Stimulated activated CD8-positive, alpha-beta memory T cell treated with anti-CD3 and anti-CD28 coated beads, Interleukin-7, amount 100 ng/mL, for 1 hour (primary cell): ENCODE measurements at regions not wholly inside any gene's neighbourhood (a gene's known extent, or its start where the extent isn't known, plus 50 kb on each side); places are given as distances from the start of the nearest gene placed in this dataset.

Experiments
- DNase-seq, 2 donors: peaks; one replicate each; pipeline ENCODE4 v3.0.0-alpha.2; 2020; ENCODE audit warnings: low read depth in 2 of 2

DNA sequence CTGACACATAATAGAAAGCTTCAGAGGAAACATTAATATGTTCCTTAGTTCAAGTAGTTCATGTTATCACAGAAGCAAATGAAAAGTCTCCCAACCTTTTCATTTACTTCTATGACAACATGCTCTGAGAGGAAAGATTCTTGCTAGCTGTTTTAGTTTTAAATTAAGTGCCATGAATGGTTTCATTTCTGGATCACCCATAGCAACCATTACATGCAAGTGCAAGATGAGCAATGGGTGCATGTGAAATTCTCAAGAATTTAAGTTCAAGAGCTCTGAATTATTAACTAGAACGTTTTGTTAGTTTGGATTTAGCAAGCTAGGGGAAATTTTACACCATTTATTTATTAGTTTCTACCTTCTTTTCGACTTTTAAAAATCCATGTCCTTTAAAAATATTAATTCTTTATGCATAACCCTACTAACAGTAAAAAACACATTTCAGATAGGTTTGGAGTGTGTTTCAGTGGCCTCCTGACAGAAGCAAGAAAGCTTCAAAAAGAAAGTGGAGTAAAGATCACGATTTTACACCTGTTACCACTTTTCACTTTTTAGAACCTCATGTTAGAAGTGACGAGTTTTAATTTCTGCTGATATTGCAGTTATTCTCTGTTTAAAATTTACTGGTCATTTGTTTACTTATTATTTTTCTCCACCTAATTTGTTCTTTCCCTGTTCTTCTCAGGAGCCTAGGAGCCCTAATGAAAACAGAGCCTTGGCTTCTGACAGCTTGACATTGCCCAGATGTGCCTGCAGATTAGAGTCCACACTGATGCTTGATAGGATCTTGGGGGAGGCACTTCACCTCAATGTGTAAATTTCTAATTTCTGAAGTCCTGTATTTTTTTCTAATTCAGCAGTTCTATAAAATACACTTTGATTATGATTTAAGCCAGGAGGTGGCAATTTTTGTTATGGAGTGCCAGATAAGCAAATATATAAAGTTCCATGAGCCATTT is 995.3 kb upstream of the PHF14 start:
- DNase-seq, result no peak

DNA sequence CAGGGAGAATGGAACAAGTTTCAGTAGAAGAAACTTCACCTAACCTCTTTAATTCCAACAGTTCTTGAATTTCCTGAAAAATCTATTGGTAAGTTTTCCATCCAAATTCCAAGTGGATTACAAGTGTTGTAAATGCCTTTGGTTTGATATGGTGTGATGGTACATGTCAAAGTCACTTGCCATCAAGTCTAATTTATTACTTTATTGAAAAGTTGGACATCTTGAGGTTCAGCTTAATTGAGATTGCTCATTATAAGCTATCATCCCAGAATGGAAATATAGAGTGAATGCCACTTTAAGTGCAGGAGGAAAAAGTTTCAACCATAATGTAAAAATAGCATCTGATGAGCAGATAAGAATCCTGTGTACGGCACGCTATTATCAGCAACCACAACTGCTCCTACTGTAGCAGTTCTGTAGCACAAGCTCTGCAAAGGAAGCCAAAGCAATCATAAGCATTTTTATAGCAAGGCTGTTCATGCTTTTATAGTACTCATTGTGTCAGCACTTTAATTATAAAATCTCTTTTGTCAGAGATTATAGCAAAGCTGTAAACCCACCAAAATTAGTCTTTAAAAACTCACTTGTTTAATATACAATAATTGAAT is 991.8 kb upstream of the PHF14 start:
- DNase-seq, result no peak

DNA sequence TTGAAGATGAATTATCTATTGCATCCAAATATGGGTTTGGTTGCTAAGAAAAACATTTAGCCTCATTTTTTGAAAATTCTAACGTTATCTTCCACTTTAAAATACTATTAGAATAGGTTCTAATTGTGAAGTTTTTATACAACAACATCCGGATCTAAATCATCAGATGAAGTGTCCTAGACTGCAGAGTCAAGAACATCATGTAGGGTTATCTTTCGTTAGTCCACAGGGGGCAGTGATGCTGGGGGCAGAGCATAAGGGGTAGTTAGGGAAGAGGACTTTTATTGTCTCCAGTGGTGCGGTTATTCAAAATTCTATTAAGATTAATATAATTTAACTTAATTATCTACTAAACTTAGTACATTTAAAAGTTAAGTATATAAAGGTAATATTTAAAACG is 990.6 kb upstream of the PHF14 start:
- no peak for DNase-seq

DNA sequence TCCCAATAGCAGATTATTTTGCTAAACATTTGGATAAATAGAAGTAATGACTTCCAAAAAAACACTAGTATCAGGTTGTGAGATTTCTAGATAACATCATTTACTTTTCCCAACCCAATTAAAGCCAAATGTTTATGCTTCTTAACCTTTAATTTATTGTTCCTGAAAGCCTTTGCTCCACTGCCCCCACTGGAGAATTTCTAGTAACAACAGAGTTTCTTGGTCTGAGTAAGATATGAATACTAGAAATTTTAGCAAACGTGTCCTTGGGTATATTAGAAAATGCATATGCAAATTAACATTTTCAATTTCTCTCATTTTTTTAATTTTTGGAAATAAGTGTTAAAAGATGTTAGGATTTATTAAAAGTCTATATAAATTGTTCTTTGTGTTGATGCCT is 958.0 kb upstream of the PHF14 start:
- DNase-seq, result no peak

- DNase-seq, result no peak
Observed at GRCh38 chr7:10022480-10022879, 951.2 kb upstream of the PHF14 start.

DNA sequence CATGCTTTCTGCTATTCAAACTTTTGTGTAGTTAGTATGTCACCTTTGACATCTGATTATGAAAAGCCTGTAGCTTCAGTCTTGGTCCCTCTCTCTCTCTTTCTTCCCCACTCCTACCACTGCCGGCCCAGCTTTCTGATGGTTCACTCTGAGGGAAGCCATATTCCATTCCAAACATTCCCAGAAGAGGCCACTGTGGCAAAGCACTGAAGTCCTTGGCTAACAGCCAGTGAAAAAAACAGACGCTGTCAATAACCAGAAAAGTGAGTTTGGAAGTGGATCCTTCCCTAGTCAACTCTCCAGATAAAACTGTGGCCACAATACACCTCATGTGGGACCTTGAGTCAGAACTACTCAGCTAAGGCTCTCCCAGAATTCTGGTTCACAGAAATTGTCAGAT is 950.7 kb upstream of the PHF14 start:
- no peak for DNase-seq

GRCh38 chr7:10034843-10035556 is 938.7 kb upstream of the PHF14 start:
- no peak for DNase-seq

- no peak for DNase-seq
Observed at GRCh38 chr7:10036693-10037092, 937.0 kb upstream of the PHF14 start.

DNA sequence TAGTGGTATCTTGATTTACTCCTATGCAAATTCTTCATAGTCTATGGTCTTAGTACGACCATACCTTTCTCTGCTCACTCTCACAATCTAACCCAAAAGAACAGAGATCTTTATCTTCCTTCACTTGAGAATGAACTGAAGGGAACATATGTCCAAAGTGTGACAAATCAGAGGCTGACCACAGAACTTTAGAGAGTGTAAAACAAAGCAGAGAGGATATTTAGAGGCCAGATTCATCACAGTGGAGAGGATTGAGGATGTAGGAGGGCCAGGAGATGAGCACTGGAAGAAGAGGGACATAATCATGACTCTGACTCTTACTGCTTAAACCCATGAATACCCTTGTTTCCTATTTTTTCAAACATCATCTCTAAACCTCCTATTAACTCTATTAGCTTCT is 935.3 kb upstream of the PHF14 start:
- DNase-seq, result no peak

GRCh38 chr7:10040674-10041073 is 933.0 kb upstream of the PHF14 start:
- DNase-seq, result no peak

GRCh38 chr7:10070899-10071298 is 902.8 kb upstream of the PHF14 start:
- no peak for DNase-seq

DNA sequence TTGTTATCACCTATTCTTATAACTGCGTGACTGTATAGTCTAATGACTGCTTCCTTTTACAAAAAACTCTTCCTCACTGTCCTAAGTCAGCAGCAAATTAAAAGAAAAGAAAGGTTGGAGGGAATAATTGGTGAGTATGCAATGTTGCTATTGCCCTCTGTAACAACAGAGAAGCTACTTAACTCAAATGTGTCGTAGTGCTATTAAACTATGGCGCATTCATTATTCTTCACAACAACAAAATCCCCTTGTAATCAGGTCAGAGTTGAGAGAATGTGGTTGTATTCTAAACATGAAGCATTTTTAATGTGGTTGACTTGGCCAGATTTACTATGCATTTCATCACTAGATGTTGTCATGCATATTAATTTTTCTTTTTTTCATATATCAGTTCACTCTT is 897.8 kb upstream of the PHF14 start:
- DNase-seq, result no peak

DNA sequence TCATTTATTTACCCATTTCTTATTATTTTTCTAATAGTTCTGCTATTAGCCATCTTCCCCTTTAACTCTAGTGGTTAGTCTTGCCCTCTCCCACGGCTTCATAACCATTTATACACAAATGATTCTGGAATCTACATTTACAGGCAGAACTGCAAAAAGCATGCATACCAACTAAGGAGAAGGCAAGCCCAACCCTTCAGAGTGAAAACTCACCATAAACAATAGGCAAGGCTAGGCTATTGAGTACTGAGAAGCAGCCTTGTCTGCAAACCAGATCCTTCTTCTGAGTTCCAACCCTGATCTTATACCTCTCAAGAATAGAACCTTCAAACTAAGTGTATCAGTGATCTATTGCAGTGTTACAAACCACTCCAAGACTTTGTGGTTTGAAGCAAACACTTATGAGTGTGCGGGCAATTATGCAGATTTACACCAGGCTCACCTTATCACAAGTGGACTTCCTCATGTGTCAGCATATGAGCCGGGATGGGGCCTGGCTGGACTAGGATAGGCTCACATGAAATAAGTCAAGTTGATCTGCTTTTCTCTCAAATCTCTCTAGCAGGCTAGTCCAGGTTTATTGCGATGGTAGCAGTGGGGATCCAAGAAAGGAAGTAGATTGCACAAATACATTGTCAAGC is 896.9 kb upstream of the PHF14 start:
- DNase-seq, result no peak

GRCh38 chr7:10079572-10079971 is 894.1 kb upstream of the PHF14 start:
- no peak for DNase-seq

- DNase-seq, result no peak
Observed at GRCh38 chr7:10082896-10083295, 890.8 kb upstream of the PHF14 start.

GRCh38 chr7:10083766-10084165 is 889.9 kb upstream of the PHF14 start:
- DNase-seq, result no peak

- no peak for DNase-seq
Observed at GRCh38 chr7:10085231-10085630, 888.4 kb upstream of the PHF14 start.

- no peak for DNase-seq
Observed at GRCh38 chr7:10100572-10100971, 873.1 kb upstream of the PHF14 start.

DNA sequence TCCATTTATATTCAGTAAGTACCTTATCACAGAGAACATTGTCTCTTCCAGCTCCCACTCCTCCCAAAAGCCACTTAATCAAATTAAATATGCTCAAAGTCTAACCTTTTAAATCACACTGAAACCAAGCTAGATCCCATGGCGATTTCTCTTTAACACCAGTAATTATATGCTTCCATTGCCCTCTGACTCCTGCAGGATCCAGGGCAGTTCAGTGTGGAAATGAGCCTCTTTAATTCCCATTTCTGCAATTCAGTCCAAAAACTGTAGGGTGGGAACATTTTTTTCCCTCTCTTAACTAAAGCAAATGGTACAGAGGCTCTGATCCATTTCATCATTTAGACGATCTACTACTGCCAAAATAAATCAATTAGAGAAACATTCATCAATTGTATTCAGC is 872.3 kb upstream of the PHF14 start:
- DNase-seq, result no peak

DNA sequence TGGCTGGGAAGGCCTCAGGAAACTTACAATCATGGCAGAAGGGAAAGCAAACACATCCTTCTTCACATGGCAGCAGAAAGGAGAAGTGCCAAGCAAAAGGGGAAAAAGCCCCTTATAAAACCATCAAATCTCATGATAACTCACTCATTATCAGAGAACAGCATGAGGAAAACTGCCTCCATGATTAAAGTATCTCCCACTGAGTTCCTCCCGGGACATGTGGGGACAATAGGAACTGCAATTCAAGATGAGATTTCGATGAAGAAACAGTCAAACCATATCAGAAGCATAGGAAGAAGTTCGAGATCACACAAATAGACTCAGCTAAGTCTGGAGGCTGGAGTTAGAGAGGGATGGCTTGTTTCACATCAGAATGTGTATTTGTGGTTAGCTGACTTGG is 869.4 kb upstream of the PHF14 start:
- no peak for DNase-seq

DNA sequence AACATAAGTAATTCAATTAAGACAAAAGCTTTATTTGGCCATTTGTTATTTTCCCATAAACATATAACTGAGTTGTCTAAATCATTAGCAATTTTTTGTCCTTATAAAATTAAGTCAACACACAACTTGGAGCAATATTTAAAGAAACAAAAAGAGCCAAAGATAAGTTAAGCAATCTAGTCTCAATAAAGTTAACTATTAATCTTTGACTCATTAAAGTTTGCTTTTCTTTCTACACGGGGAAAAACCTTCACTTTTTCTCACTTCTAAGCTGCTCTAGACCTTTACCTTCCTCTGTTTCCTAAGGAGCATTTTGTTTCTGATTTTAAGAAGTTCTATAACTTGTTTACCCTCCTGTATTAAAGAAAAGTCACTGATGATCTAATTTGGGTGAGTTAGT is 867.1 kb upstream of the PHF14 start:
- no peak for DNase-seq

DNA sequence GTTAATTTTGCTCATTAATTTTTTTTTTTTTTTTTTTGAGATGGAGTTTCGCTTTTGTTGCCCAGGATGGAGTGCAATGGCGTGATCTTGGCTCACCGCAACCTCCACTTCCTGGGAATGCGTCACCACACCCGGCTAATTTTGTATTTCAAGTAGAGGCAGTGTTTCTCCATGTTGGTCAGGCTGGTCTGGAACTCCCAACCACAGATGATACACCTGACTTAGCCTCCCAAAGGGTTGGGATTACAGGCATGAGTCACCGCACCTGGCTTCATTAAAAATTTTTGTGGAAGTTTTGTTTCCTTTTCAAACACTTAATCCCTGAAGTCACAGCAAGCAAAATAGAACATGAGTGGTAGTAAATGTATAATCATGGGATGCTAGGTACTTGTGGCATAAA is 857.2 kb upstream of the PHF14 start:
- DNase-seq, result no peak
